PC-3 (cell line): ENCODE measurements at regions not wholly inside any gene's neighbourhood (a gene's known extent, or its start where the extent isn't known, plus 50 kb on each side); places are given as distances from the start of the nearest gene placed in this dataset.

Source experiments
- ATAC-seq: fragments of 200-7000 bp; cut with Tn5 transposase; 2 replicates; pipeline ENCODE4 v1.9.1; 2020; ENCODE audit warnings: mild to moderate bottlenecking, moderate library complexity
- BruUV-seq: library from RNA; stranded (reverse); fragments of 400-500 nt; replicated peaks from 2 replicates; lab custom pipeline; 2021; lab: Mats Ljungman, UMichigan
- CTCF ChIA-PET: fragments of 300-600 bp; sonication (Branson Sonifier 250); formaldehyde crosslinking; loops from one replicate; lab custom pipeline; 2022; ENCODE audit warnings: antibody characterized with exemption; lab: Charles Lee
- POLR2A ChIA-PET: fragments of 300-600 bp; sonication (Branson Sonifier 250); formaldehyde crosslinking; loops from one replicate; lab custom pipeline; 2022; ENCODE audit warnings: antibody characterized with exemption; ENCODE audit not compliant: unreplicated experiment; lab: Charles Lee
- DNase-seq: peaks from one replicate; pipeline ENCODE4 v3.0.0-alpha.2; 2015
- H2AFZ ChIP-seq: fragments of 300-600 bp; sonication (generic); 2 replicates; pipeline ENCODE4 v1.6.0; 2016; ENCODE audit warnings: antibody characterized with exemption, low read length
- H3F3A ChIP-seq: fragments of 300-600 bp; sonication (generic); one replicate; pipeline ENCODE4 v1.6.0; 2017; ENCODE audit warnings: antibody characterized with exemption, low read length, control low read depth, mild to moderate bottlenecking; ENCODE audit not compliant: unreplicated experiment
- H3K27ac ChIP-seq: fragments of 300-600 bp; sonication (generic); 2 replicates; pipeline ENCODE4 v1.5.1; 2016; ENCODE audit warnings: mild to moderate bottlenecking, low read length
- H3K27me3 ChIP-seq: fragments of 300-600 bp; sonication (generic); 2 replicates; pipeline ENCODE4 v1.6.1; 2016; ENCODE audit warnings: low read length, mixed read lengths
- H3K36me3 ChIP-seq: fragments of 300-600 bp; sonication (generic); 2 replicates; pipeline ENCODE4 v1.6.1; 2016; ENCODE audit warnings: low read depth, mixed run types, low read length, mixed read lengths
- H3K4me1 ChIP-seq: fragments of 300-600 bp; sonication (generic); 2 replicates; pipeline ENCODE4 v1.5.1; 2016; ENCODE audit warnings: low read length; ENCODE audit not compliant: insufficient read depth
- H3K4me2 ChIP-seq: fragments of 300-600 bp; sonication (generic); 2 replicates; pipeline ENCODE4 v1.6.0; 2016; ENCODE audit warnings: low read length
- H3K4me3 ChIP-seq: fragments of 300-600 bp; sonication (generic); 2 replicates; pipeline ENCODE4 v1.5.1; 2016; ENCODE audit warnings: mild to moderate bottlenecking, low read length, mixed read lengths
- H3K79me2 ChIP-seq: fragments of 300-600 bp; sonication (generic); 2 replicates; pipeline ENCODE4 v1.6.1; 2017; ENCODE audit warnings: low read length, mixed read lengths
- H3K9ac ChIP-seq: fragments of 300-600 bp; sonication (generic); 2 replicates; pipeline ENCODE4 v1.6.0; 2016; ENCODE audit warnings: mild to moderate bottlenecking, low read length
- H3K9me2 ChIP-seq: fragments of 300-600 bp; sonication (generic); replicated peaks from 2 replicates; pipeline ENCODE4 v1.6.1; 2016; ENCODE audit warnings: mixed run types, low read length, mixed read lengths
- H3K9me3 ChIP-seq: fragments of 300-600 bp; sonication (generic); 2 replicates; pipeline ENCODE4 v1.6.1; 2016; ENCODE audit warnings: low read length, mixed read lengths
- H4K20me1 ChIP-seq: fragments of 300-600 bp; sonication (generic); 2 replicates; pipeline ENCODE4 v1.6.1; 2016; ENCODE audit warnings: low read length, mixed read lengths
- CTCF ChIP-seq: fragments of 300-600 bp; sonication (generic); conservative IDR thresholded peaks from 2 replicates; pipeline ENCODE4 v1.5.1; 2017; ENCODE audit warnings: antibody characterized with exemption, low read depth, mild to moderate bottlenecking, low read length
- EZH2 ChIP-seq: fragments of 300-600 bp; sonication (generic); IDR thresholded peaks from one replicate; pipeline ENCODE4 v1.6.1; 2017; ENCODE audit warnings: antibody characterized with exemption, mild to moderate bottlenecking, low read length; ENCODE audit not compliant: unreplicated experiment
- EZH2phosphoT487 ChIP-seq: fragments of 300-600 bp; sonication (generic); IDR thresholded peaks from 2 replicates; pipeline ENCODE4 v1.6.1; 2018; ENCODE audit warnings: mild to moderate bottlenecking, antibody characterized with exemption, low read length, borderline replicate concordance
- intact Hi-C: fragments of 100-400 bp; cut with micrococcal nuclease; formaldehyde crosslinking; loops from 2 replicates; pipeline ENCODE4 v1.9.0; 2023

GRCh38 chr3:3559786-3560185 lies 239.4 kb upstream of the LRRN1 start:
- H3K9ac ChIP-seq = no peak overlapping the region
- CTCF ChIA-PET = no interaction called here
- no peak overlapping the region for H3K4me2 ChIP-seq
- no peak overlapping the region for H2AFZ ChIP-seq
- H3K79me2 ChIP-seq = no peaks in the 10 kb centered on the region
- no peak overlapping the region for H3K27ac ChIP-seq
- no peaks in the 10 kb centered on the region for H3K4me1 ChIP-seq
- ATAC-seq (no peak), DNase-seq (no peak)
- intact Hi-C loops = no loop called here
- TF ChIP-seq CTCF = no peak
- BruUV-seq = no TSS peak
- H3K9me2 ChIP-seq = no peaks in the 10 kb centered on the region
- H3F3A ChIP-seq = no peaks in the 10 kb centered on the region
- H3K9me3 ChIP-seq = peaks cover 36% of the 10 kb centered on the region
- POLR2A ChIA-PET = no interaction called here
- H4K20me1 ChIP-seq = no peaks in the 10 kb centered on the region
- H3K36me3 ChIP-seq = no peaks in the 10 kb centered on the region
- no peak overlapping the region for H3K4me3 ChIP-seq
- no peaks in the 10 kb centered on the region for H3K27me3 ChIP-seq

GRCh38 chr3:3556078-3556477 lies 243.2 kb upstream of the LRRN1 start:
- Histone ChIP-seq H3K9ac (no peak overlapping the region), H3K4me2 (no peak overlapping the region), H3K4me3 (no peak overlapping the region), H2AFZ (no peak overlapping the region), H3K9me2 (no peaks in the 10 kb centered on the region), H3K9me3 (peaks cover 26% of the 10 kb centered on the region), H3K27me3 (no peaks in the 10 kb centered on the region), H3K4me1 (no peaks in the 10 kb centered on the region), H3K79me2 (no peaks in the 10 kb centered on the region), H3K36me3 (no peaks in the 10 kb centered on the region), H3K27ac (no peak overlapping the region), H4K20me1 (no peaks in the 10 kb centered on the region), H3F3A (no peaks in the 10 kb centered on the region)
- ATAC-seq (no peak), DNase-seq (no peak)
- TF ChIP-seq EZH2phosphoT487 (no peak), CTCF (no peak), EZH2 (no peak)
- POLR2A ChIA-PET = no interaction called here
- intact Hi-C loops = no loop called here
- BruUV-seq = no TSS peak
- CTCF ChIA-PET = no interaction called here

GRCh38 chr3:3553236-3553635 lies 246.0 kb upstream of the LRRN1 start:
- peaks cover 38% of the 10 kb centered on the region for H3K9me3 ChIP-seq
- no peaks in the 10 kb centered on the region for H4K20me1 ChIP-seq
- ChIA-PET CTCF (no interaction called here), POLR2A (no interaction called here)
- no peaks in the 10 kb centered on the region for H3F3A ChIP-seq
- intact Hi-C loops = no loop called here
- H3K9me2 ChIP-seq = no peaks in the 10 kb centered on the region
- H3K4me3 ChIP-seq = no peak overlapping the region
- no peak overlapping the region for H3K27ac ChIP-seq
- ATAC-seq (no peak), DNase-seq (no peak)
- H2AFZ ChIP-seq = no peak overlapping the region
- no TSS peak for BruUV-seq
- H3K36me3 ChIP-seq = no peaks in the 10 kb centered on the region
- no peaks in the 10 kb centered on the region for H3K4me1 ChIP-seq
- no peak overlapping the region for H3K9ac ChIP-seq
- no peaks in the 10 kb centered on the region for H3K27me3 ChIP-seq
- H3K79me2 ChIP-seq = no peaks in the 10 kb centered on the region
- no peak for TF ChIP-seq CTCF
- TF ChIP-seq EZH2phosphoT487 = no peak
- H3K4me2 ChIP-seq = no peak overlapping the region
